Thyroid gland (tissue), 4 donors: ENCODE measurements at regions not wholly inside any gene's neighbourhood (a gene's known extent, or its start where the extent isn't known, plus 50 kb on each side); places are given as distances from the start of the nearest gene placed in this dataset.

Source experiments
- CTCF ChIP-seq, 6 experiments: fragments of 200-600 bp in 3 of 6; fragments of 450-650 bp in 3 of 6; sonication (generic) in 3 of 6; IDR thresholded peaks; one replicate each; pipeline ENCODE4 v1.5.1; 2016 to 2019; ENCODE audit warnings: antibody characterized with exemption in 6 of 6, mild to moderate bottlenecking in 2 of 6, inconsistent platforms in 1 of 6, moderate library complexity in 1 of 6
- POLR2A ChIP-seq, 2 donors: fragments of 450-650 bp; IDR thresholded peaks; one replicate each; pipeline ENCODE4 v1.6.1; 2017; ENCODE audit warnings: antibody characterized with exemption in 2 of 2, mild to moderate bottlenecking in 2 of 2, moderate library complexity in 1 of 2

DNA sequence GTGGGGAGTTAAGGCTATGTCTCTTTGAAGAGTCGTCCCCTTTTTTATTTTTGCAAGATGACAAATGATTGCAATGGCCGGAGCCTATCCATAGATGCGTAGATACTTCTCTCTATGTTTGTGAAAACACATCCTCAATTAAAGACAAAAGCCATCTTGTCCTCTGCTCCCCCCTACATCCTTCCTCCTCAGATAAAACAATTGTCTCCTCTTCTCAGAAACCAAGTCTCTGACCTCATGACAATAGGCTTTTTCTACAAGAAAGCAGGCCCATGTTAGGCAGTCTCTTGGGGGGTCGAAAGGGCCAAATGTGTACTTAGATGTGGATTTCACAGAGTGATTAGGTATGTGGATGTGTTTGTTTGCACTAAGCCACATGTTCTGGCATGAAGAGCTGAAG is 51.1 kb upstream of the SSTR4 start:
- TF ChIP-seq CTCF (IDR thresholded peaks at IDR 0.05) = no peak
- no peak for TF ChIP-seq POLR2A (IDR thresholded peaks at IDR 0.05)
